CD4-positive, alpha-beta T cell treated with Interleukin-21 for 1 hour (primary cell): ENCODE measurements at regions not wholly inside any gene's neighbourhood (a gene's known extent, or its start where the extent isn't known, plus 50 kb on each side); places are given as distances from the start of the nearest gene placed in this dataset.
"Not testable (repeated sequence)": the region's sequence is repeated elsewhere in the genome, so short reads cannot be mapped to it uniquely, and the experiment has no call there.

Experiments used
- DNase-seq: peaks from one replicate; pipeline ENCODE4 v3.0.0-alpha.2; 2020

DNA sequence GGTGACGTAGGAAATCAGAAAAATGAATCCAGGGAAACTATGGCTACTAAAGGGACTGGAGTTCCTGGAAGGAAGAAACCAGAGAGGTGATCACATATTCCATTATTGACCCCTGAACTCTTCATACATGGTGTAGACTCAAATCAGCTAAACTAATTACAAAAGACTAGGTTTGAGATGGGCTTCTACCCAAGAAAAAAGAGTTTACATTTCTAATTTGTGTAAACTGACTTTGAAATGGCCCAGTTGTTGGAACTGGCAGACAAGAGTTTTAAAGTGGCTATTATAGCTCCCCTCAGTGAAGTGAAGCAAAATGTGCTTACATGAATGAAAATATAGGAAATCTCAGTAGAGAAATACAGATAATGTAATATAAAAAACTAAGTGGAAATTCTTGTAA is 1619.4 kb upstream of the SEL1L start:
- no peak for DNase-seq

DNA sequence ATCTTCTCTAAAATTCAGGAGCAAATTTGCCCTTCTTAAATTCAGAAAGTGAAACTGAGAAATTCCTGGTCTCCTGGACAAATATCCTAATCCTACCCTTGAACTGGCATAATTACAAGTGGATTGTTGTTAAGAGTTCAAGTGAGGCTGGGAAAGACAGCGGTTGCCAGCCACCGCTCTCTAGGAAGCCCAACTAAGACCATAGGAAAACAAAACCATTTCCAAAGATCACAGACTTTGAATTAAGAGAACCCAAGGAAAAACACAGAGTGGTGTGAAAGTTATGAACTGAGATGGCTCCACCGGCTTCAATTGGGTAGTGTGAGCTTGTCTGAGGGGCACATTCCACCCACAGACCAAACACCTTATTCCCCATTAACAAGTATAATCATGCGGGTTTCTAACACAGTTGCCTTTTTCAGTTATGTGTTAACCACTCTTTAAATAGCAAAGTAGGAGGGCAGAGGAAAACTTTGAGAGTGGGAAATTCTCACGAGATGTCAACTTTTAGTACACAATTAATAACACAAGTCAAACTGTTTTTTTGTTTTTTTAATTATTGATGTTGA is 1628.8 kb upstream of the SEL1L start:
- no peak for DNase-seq

DNA sequence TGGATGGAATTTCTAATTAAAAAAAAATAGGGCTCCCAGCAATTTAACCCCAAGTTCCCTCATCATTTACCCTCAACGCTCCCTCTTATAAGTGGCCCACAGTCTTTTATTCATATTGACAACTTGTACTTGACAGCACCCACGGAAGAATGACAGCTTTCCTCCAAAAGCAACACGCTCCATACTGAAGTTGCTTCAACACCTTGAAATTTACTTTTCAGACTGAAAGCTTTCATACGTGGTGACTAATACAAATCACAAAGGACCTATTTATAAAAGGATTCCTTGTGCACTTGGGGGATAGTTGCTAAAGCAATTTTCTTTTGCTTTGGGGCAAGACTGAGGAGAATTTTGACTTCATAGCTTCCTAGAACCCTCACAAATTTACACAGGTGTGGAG is 1629.4 kb upstream of the SEL1L start:
- no peak for DNase-seq

DNA sequence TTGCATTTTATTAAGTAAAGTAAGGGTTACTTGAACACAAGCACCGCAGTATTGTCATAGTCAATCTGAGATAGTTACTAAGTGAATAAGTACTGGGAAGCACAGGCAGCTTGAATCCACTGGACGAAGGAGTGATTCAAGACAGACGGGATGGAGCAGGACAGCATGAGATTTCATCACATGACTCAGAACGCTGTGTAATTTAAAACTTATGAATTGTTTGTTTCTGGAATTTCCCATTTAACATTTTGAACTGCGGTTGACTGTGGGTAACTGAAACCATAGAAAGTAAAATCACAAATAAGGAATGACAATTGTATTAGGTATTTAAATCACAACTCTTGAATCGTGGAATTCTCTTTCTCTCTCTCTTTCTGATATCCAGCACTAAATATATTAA is 1630.4 kb upstream of the SEL1L start:
- DNase-seq, result no peak

DNA sequence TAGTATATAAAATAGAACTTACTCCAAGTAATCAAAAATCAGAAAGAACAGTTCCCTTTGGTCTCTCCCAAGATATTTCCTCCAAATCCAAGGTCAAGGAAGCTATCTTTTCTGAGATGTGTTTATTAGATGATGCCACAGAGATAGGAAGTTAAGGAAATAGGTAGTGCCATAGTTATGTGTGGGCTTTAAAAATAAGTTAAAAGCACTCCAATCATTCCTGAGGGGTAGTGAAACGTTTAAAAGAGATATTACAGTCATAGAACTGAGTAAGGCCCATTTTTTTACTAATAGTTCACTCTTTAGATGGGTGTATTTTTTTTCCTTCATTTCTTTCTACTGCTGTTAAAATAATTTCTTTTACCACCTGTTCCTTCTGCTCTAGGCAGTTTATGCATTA is 1630.9 kb upstream of the SEL1L start:
- no peak for DNase-seq

DNA sequence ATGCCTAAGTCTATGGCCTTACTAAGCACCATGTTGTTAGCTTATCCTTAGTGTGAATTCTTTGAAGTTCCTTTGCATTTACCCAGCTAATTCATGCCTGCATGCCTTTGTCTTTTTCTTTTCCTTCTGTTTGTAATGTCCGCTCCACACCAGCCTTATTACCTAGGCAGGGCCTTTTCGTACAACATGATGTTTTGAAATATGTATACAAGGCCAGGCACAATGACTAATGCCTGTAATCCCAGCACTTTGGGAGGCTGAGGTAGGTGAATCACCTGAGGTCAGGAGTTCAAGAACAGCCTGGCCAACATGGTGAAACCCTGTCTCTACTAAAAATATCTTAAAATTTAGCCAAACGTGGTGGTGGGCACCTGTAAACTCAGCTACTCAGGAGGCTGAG is 1636.5 kb upstream of the SEL1L start:
- no peak for DNase-seq

DNA sequence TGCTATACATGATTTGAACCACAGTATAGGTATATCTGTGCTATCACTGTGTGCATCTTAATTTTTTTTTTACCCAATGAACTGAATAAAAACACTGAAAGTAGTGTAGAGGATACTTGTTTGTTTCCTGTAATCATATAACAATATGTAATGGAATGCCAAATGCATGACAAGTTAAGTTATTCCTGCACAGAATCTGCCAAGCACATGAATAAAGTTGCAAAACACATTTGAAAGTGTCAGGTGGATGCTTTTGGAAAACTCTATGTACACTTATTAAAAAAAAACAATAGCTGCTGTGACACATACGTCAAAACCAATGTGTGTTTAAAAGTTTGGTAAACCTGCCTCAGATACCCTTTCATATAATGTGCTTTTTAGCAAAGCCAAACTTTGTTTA is 1638.1 kb upstream of the SEL1L start:
- no peak for DNase-seq

DNA sequence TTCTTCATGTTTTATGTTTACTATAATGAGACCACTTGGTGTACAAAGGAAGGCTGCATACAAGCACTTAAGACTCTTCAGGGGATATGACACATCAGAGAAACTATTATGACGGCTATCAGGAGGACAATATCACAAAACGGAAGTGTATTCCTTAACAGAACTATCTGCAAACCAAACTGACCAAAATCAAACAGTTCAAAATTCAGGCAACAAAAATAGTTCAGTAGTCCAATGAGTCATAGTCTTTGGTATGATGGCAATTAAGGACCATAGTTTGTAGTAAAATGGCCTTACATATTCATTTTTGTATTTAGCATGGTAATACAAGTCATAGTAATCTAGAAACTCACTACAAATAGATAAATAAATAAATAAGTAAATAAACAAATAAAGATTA is 1638.7 kb upstream of the SEL1L start:
- DNase-seq, result no peak

DNA sequence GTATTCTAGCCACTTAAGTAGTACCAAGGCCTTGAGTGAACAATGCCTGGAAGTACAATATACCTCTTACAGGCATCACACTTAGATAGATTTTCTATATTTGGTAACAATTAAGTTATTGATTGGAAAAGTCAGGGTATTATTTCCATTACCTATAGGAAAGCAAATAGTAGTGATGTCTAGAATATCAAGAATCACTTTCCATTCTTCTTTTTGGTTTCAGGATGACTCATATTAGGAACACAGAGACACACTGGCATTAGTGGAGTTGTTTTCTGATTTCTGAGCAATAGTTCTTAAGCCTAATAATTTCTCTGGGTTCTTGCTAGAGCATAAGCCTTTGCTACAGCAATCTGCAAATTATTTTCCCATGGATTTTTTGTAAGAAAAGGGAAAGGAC is 1640.0 kb upstream of the SEL1L start:
- no peak for DNase-seq

DNA sequence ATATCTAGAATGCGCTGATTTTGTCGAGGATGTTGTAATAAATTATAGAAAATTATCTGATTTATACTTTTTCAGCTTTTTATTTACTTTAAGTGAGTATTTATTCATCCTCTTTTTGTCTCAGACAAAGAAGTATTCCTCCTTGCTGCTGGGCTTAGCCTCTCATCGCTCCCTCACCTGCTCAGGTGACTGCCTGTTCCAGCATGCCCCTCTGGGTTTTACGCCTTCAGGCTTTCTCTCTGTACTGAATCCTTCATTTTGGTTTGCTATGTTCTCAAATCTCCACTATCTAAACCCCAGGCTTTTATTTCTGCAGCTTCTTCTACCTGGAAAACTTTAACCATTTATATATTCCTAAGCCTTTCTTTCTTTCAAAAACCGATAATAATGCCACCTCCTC is 1650.9 kb upstream of the SEL1L start:
- no peak for DNase-seq

DNA sequence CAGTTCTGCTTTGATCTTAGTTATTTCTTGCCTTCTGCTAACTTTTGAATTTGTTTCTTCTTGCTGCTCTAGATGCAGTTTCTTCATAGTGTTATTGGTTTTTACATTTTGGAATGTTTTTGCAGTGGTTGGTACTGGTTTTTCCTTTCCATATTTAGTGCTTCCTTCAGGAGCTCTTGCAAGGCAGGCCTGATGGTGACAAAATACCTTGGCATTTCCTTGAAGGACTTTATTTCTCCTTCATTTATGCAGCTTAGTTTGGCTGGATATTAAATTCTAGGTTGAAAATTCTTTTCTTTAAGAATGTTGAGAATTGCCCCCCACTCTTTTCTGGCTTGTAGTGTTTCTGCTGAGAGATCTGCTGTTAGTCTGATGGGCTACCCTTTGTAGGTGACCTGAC is 1654.7 kb upstream of the SEL1L start:
- not testable (repeated sequence) for DNase-seq

DNA sequence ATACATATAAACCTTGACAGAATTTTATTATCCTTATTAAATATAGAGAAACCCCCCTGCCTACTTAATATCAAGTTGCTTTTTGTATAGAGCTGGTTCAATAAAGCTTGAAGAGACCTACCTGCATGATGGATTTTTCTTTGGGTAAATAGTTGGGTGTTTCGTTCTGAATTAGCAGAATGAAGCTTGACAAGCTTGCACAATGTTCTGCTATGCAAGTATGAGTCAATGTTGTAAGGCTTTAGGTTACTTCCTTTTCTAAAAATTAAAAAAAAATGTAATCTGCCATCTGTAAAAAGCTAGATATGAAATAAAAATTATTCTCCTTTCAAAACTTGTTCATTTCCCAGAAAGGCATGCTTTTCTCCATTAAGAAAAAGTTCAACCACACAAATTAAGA is 1662.6 kb upstream of the SEL1L start:
- DNase-seq, result no peak

DNA sequence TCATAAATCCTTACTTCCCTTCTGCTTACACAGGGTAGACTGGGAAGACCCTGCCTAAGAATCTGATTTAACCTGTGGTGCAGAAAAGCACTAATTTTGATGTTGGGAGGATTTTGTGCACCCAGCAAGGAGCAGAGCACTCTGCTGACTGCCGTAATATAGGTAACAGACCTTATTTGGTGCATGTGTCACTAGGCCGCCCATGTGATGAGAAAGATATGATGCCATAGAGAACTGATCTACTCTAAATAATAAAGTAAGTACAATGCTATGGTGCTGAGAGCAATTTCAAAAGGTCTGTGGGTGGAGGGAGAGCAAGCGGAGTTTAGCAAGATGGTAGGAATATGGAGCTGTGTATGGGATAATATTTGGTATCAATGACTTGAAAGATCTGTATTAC is 1663.6 kb upstream of the SEL1L start:
- DNase-seq, result no peak

DNA sequence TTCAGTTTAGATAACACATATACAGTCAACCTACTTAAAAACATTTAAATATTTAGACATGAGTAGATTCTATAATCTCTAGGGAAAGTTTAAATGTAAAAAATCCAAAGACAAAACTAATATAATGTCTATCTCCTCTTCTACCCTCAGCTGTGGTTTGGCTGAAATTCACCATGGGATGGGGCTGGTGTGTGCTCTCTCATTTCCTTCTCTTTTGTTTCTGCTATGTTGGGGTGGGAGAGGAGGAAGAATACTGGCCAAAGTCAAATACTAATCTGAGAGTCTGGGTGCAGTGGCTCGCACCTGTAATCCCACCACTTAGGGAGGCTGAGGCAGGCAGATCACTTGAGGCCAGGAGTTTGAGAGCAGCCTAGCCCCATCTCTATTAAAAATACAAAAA is 1673.9 kb upstream of the SEL1L start:
- DNase-seq, result no peak

DNA sequence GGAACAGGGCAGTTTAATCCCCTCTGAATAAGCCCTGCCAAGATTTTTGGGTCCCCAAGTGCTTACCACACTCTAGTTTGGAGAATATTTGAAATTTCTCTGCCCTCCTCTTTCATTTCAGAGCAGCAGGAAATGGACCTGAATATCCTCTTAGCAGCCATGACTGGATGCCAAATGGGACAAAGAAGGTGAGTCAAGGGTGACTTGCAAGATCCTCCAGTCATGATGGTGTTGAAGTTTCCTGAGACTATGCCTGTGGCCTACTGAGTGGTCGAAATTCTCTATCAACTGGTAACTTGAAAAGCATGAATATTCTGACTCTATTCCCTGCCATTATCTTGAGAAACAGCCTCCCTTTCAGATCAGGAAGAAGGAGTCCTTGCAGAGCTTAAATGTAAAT is 1674.7 kb upstream of the SEL1L start:
- DNase-seq, result no peak

DNA sequence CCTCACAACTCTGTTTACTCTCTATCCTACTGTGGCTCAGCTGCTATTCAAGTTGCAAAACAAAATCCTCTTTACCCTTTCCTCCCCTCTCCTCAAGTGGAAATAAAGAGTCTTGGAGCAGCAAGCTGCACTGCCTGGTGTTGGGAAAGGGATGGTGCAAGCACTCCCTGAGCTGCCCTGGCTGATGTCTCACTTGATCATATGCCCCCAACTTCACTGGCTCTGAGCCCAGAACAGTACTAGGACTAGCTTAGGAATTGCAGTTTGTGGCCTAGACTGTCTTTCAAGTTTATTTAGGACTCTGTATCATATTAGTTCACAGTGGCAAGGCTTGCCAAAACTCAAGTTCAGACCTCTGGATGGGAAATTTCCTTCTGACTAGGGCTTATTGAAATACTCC is 1683.8 kb upstream of the SEL1L start:
- no peak for DNase-seq

DNA sequence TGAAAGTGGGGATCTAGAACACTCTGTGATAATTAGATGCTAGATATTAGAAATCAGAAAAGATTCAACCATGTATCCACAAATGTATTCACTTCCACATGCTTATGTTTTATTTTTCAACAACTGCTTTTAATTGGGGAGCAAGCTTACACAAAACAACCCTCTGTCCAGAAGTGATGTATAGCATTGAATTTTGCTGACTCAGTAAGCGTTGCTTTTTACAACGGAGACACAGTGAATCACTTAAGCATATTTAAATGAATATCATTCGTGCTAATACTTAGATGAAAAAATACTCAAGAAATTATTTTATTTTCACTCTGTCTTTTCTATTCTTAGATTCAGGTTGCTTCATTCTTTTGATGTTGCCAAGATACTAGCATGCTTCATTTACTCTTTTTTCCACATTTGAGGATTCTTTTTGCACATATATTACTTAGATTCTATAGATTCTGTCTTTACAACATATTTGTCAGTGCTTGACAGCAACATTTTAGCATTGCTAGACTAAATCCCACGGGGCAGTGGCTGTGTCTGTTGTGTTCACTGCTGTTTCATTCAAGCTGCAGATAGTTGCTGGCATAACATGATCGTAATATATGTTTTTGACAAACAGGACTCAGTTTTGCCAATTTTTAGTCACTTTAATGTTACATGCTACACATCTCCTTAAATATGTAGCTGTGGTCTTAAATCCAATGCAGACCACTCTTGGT is 1714.4 kb upstream of the SEL1L start:
- no peak for DNase-seq

DNA sequence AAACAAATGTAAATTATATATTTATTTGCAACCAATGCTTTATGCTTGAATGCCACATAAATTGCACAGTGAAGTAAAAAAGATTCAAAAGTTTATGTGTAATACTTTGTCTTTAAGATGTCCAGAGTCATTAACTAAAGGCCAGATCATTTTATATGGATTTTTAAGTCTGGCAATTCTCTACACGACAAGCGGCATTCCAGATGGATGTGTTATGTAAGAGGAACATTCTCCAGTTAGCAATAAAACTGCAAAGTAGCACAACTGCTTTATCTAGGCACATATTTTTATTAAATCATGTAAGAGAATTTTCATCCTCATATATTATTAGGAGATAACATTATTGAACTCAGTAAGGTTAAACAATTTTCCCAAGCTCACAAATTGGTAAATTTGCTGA is 1717.7 kb upstream of the SEL1L start:
- no peak for DNase-seq

DNA sequence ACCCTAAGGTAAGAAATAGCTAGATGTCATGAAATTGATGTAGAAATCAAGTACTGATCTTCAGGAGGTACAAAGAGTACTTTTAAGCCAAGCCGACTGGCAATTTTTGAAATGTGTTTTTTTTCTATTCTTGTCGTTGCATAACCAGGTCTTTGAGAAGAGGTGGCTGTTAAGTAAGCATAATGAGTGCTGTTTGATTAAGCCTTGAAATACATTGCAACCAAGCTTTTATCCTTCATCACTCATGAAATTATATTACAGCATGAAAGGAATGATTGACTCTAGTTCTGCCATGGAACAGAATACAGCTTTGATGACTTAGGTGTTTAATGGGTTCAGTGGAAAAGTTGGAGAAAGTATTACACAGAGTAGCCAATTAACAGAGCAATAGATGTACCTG is 1720.2 kb upstream of the SEL1L start:
- DNase-seq, result no peak

DNA sequence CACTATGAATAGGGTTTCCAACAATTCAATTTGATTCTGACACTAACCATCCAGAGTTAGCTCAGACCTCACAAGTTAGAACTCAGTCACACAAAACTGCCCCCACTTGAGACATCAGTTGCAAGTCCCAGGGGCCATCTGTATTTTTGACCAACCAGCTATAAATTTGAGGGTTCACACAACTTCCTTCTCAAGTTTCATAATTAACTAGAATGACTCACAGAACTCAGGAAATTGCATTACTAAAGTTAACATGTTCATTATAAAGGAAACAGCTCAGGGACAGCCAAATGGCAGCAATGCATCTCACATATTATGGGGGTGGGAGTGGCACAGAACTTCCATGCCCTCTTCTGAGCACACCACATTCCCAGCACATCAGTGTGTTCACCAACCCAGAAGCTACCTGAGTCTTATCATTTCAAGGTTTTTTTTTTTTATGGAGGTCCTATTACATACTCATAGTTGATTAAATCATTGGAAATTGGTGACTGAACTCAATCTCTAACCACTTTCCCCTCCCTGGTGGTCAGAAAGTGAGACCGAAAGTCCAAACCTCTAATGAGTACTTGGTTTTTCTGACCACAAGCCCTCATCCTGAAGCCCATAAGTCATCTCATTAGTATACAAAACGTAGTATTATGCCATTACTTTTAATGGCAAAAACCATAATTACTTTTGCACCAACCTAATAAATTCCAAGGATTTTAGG is 1721.5 kb upstream of the SEL1L start:
- no peak for DNase-seq

DNA sequence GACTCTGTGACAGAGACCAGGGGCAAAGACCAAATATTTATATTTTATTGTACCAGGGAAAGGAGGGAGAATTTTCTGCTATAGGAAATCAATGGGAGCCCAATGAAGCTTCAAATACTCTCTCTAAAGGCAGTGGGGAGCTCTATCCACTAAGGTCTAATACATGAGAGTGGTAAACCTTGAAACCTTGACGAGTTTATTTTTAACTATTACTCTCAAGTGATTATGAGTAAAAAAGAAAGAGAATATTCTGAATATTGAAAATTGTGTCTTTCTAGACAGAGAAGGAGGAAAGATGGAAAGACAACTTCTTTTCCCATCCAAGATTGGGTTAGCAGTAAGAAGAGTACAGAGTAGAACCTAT is 1722.1 kb upstream of the SEL1L start:
- no peak for DNase-seq

DNA sequence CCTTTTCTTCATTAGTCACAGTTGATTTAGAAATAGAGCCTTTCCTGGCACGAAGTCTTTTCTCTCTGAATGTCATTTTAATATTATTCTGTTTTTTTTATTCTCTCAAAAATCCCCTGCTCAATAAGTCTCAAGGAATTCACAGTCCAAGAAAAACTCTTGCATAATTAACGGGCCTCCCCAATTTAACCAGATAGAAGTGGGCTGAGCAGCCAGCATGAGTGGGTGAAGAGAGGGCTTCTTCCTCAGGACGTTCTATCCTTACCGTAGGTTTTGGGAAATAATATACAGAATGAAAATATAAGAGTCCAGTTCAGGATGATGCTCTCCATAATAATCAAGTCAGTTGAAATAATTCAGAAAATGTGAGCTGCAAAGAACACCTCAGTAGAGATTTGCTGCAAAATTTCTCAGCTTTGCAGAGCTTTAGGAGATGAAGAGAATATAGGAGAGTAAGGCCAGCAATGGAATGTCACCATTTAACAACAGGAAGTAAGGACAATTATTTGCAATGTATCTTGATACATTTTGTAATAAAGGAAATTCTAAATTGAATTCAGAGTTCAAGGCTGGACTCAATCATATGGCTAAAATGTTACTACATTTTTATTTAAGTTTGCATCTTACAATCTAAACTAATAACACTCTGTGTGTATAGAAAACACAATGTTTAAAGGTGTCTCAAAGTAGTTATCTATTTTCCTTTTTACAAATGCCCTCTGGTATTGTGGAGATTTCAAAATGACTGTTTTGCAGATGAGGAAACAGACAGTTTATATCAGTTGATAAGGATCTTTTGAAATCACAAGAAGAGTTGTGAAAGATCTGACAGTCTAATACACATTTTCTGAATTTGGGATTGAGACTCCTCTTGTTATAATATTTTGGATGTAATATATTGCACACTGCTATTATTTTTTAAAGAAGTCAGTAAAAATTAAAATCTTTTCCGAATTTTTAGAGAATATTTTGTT is 1724.1 kb upstream of the SEL1L start:
- no peak for DNase-seq

DNA sequence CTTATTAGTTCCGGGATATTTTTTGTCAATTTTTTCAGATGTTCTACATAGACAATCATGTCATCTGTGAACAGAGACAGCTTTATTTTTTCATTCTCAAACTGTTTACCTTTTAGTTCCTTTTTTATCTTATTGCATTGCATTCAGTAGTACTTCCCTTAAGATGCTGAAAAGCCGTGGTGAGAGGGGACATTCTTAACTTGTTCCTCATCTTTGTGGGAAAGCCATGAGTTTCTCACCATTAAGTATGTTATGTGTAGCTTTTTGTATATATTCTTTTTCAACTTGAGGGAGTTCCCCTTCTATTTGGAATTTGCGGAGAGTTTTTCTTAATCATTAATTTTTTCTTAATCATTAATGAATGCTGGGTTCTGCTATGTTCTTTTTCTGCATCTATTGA is 1727.1 kb upstream of the SEL1L start:
- no peak for DNase-seq

DNA sequence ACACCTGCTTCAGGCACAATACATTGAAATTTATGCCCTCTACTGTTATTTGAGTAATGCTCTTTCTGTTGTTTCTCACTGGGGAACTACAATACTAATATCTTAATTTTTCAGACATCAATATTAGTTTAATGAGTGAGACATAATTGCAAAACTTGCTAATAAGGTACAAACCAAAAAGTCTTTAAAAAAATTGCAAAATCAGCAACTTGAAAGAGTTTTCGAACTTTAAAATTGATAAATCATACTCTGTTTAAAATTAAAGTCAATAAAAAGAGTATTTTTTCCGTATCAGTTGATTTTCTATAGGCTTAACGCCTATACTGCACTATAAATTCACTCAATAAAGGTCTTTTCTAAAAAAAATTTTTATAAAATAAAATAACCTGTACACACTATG is 1735.9 kb upstream of the SEL1L start:
- no peak for DNase-seq
